Osteocyte (in vitro differentiated cells): ENCODE measurements at regions not wholly inside any gene's neighbourhood (a gene's known extent, or its start where the extent isn't known, plus 50 kb on each side); places are given as distances from the start of the nearest gene placed in this dataset.

Experiments
- DNase-seq: peaks from one replicate; pipeline ENCODE4 v3.0.0; 2021; ENCODE audit warnings: mixed read lengths; ENCODE audit not compliant: unreplicated experiment; ENCODE audit errors: extremely low spot score
- H3K27ac Mint-ChIP-seq: one replicate; pipeline ENCODE4 v1.8.0; 2021; ENCODE audit warnings: mild to moderate bottlenecking, mixed read lengths; ENCODE audit not compliant: unreplicated experiment
- H3K27me3 Mint-ChIP-seq: one replicate; pipeline ENCODE4 v1.8.0; 2021; ENCODE audit warnings: mixed read lengths; ENCODE audit not compliant: unreplicated experiment
- H3K36me3 Mint-ChIP-seq: one replicate; pipeline ENCODE4 v1.8.0; 2021; ENCODE audit warnings: mixed read lengths; ENCODE audit not compliant: unreplicated experiment
- H3K4me1 Mint-ChIP-seq: one replicate; pipeline ENCODE4 v1.8.0; 2021; ENCODE audit warnings: mixed read lengths; ENCODE audit not compliant: unreplicated experiment
- H3K4me3 Mint-ChIP-seq: one replicate; pipeline ENCODE4 v1.8.0; 2021; ENCODE audit warnings: mild to moderate bottlenecking, moderate library complexity, mixed read lengths; ENCODE audit not compliant: unreplicated experiment
- H3K9me3 Mint-ChIP-seq: one replicate; pipeline ENCODE4 v1.8.0; 2021; ENCODE audit warnings: mixed read lengths; ENCODE audit not compliant: unreplicated experiment
- CTCF ChIP-seq: fragments of 200-600 bp; sonication (generic); IDR thresholded peaks from 2 replicates; pipeline ENCODE4 v1.5.0; 2021; ENCODE audit warnings: antibody characterized with exemption, mild to moderate bottlenecking, moderate library complexity

GRCh38 chrX:92232182-92232581, 453.0 kb downstream of the PCDH11X start:
- no peak overlapping the region for H3K4me3 Mint-ChIP-seq
- no peak overlapping the region for H3K27ac Mint-ChIP-seq
- no peak for DNase-seq
- H3K36me3 Mint-ChIP-seq, result no peaks in the 10 kb centered on the region
- TF ChIP-seq CTCF, result peak; percentile 46
- no peaks in the 10 kb centered on the region for H3K27me3 Mint-ChIP-seq
- H3K4me1 Mint-ChIP-seq, result no peaks in the 10 kb centered on the region
- H3K9me3 Mint-ChIP-seq, result no peaks in the 10 kb centered on the region

GRCh38 chrX:92241249-92241648, 462.1 kb downstream of the PCDH11X start:
- Mint-ChIP-seq H3K4me3 (no peak overlapping the region), H3K4me1 (no peaks in the 10 kb centered on the region), H3K27me3 (no peaks in the 10 kb centered on the region), H3K27ac (no peak overlapping the region), H3K9me3 (peaks cover 3% of the 10 kb centered on the region), H3K36me3 (no peaks in the 10 kb centered on the region)
- TF ChIP-seq CTCF, result no peak
- no peak for DNase-seq

GRCh38 chrX:92247076-92247475, 467.9 kb downstream of the PCDH11X start:
- H3K27ac Mint-ChIP-seq, result no peak overlapping the region
- no peak overlapping the region for H3K4me3 Mint-ChIP-seq
- no peaks in the 10 kb centered on the region for H3K4me1 Mint-ChIP-seq
- H3K9me3 Mint-ChIP-seq, result peaks cover 8% of the 10 kb centered on the region
- no peak for TF ChIP-seq CTCF
- DNase-seq, result no peak
- H3K27me3 Mint-ChIP-seq, result no peaks in the 10 kb centered on the region
- no peaks in the 10 kb centered on the region for H3K36me3 Mint-ChIP-seq

- no peaks in the 10 kb centered on the region for H3K27me3 Mint-ChIP-seq
- no peak overlapping the region for H3K27ac Mint-ChIP-seq
- peaks cover 8% of the 10 kb centered on the region for H3K9me3 Mint-ChIP-seq
- H3K4me3 Mint-ChIP-seq, result no peak overlapping the region
- no peak for TF ChIP-seq CTCF
- H3K4me1 Mint-ChIP-seq, result no peaks in the 10 kb centered on the region
- no peak for DNase-seq
- no peaks in the 10 kb centered on the region for H3K36me3 Mint-ChIP-seq
Observed at GRCh38 chrX:92249125-92249524, 469.9 kb downstream of the PCDH11X start.

- H3K27me3 Mint-ChIP-seq, result no peaks in the 10 kb centered on the region
- H3K4me3 Mint-ChIP-seq, result no peak overlapping the region
- no peak for DNase-seq
- no peak for TF ChIP-seq CTCF
- no peak overlapping the region for H3K27ac Mint-ChIP-seq
- H3K4me1 Mint-ChIP-seq, result no peaks in the 10 kb centered on the region
- peaks cover 2% of the 10 kb centered on the region for H3K36me3 Mint-ChIP-seq
- H3K9me3 Mint-ChIP-seq, result peaks cover 28% of the 10 kb centered on the region
Observed at GRCh38 chrX:92260102-92260501, 480.9 kb downstream of the PCDH11X start.
